ENCODE measurements at regions not wholly inside any gene's neighbourhood (a gene's known extent, or its start where the extent isn't known, plus 50 kb on each side); places are given as distances from the start of the nearest gene placed in this dataset.

DNA sequence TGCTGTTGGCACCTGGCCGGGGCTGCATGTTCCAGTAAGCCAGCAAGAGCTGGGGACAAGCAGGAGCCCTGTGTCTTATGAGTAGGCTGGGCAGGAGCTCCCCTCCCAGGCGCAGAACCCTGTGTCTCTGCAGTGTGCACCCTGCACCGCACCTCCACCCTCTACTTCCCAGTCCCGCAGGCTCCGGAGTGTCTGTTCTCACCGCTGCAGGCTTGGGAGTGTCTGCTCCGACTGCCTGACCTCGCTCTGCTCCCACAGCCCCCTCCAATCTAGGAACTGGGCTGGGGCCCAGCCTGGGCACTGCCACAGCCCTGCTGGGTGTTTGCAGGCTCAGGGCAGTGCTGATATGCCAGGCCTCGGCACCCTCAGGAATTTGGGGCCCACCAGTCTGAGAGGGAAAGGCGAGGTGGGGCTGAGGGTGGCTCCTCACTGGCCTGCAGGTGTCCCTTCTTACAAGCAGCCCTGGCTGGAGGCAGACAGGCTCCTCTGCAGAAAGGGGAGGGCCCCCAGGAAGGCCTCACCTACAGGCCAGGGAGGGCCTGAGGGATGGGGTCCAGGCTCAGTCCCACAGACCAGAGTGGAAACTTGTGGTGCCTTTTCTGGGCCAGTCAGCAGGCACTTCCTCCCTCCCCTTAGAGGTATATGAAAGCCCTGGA is 871.6 kb upstream of the GJE1 start:
- TF ChIP-seq, protein P1, sequence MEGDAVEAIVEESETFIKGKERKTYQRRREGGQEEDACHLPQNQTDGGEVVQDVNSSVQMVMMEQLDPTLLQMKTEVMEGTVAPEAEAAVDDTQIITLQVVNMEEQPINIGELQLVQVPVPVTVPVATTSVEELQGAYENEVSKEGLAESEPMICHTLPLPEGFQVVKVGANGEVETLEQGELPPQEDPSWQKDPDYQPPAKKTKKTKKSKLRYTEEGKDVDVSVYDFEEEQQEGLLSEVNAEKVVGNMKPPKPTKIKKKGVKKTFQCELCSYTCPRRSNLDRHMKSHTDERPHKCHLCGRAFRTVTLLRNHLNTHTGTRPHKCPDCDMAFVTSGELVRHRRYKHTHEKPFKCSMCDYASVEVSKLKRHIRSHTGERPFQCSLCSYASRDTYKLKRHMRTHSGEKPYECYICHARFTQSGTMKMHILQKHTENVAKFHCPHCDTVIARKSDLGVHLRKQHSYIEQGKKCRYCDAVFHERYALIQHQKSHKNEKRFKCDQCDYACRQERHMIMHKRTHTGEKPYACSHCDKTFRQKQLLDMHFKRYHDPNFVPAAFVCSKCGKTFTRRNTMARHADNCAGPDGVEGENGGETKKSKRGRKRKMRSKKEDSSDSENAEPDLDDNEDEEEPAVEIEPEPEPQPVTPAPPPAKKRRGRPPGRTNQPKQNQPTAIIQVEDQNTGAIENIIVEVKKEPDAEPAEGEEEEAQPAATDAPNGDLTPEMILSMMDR (IDR thresholded peaks at IDR 0.05; ENCODE audit: insufficient read depth, low read depth, low read length): no peak
- no peak for TF ChIP-seq EZH2 (IDR thresholded peaks at IDR 0.05; ENCODE audit: insufficient read depth, low read length)
